ENCODE measurements at regions not wholly inside any gene's neighbourhood (a gene's known extent, or its start where the extent isn't known, plus 50 kb on each side); places are given as distances from the start of the nearest gene placed in this dataset.

DNA sequence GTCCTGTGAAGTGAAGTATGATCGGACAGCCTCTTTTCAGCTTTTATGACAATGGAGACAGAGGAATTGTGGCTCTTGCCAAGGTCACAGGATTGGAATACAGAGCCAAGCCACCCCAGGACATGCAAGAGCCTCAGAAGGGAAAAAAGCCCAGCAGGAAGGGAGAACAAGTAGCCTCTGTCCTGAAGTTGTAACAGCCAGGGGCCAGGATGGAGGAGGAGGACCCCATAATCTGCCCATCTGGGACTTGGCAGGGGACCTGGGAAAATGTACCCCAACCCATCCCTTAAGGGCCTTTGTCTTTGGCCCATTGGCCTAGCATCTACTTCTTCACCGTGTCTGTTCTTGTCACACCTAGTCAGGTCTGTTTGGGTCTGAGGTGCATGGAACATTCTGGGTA is 60.4 kb upstream of the POLG start:
- 68% methylated on average over 2 of the region's 2 CpGs for WGBS
- TF ChIP-seq EP300 (IDR thresholded peaks at IDR 0.05), result no peak
- no peak for TF ChIP-seq POLR2AphosphoS5 (IDR thresholded peaks at IDR 0.05)
- TF ChIP-seq POLR2A (IDR thresholded peaks at IDR 0.05), result no peak
- no peak for TF ChIP-seq CTCF (IDR thresholded peaks at IDR 0.05)
- no peak overlapping the region for H3K4me3 ChIP-seq
- H3K27me3 ChIP-seq, result peaks cover 88% of the 10 kb centered on the region
- no peaks in the 10 kb centered on the region for H3K36me3 ChIP-seq
- H3K27ac ChIP-seq, result no peak overlapping the region
- no peaks in the 10 kb centered on the region for H3K9me3 ChIP-seq
- DNase-seq (ENCODE audit: low spot score in 2 of 2), result no peak
- peaks cover 10% of the 10 kb centered on the region for H3K4me1 ChIP-seq

DNA sequence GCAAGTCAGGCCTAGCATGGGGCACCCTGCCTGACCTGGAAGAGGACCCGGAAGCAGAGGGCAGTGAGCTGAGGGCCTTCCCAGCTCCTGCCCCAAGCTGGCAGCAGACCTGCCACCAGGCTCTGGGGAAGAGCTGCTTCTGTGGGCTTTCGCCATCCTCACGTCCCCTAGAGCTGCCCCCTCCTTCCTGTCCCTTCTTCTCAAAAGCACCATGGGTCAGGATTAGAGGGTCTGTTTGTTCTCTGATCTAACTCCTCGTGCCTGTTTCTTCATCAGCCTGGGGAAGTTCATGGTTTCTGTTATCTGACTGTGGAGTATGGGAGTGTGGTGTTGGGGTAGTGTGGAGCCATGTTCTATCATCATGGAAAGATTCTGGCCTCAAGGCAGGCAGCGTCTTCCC is 58.4 kb upstream of the POLG start:
- no peaks in the 10 kb centered on the region for H3K36me3 ChIP-seq
- TF ChIP-seq POLR2A (IDR thresholded peaks at IDR 0.05) (no peak), EP300 (IDR thresholded peaks at IDR 0.05) (no peak), POLR2AphosphoS5 (IDR thresholded peaks at IDR 0.05) (no peak), CTCF (IDR thresholded peaks at IDR 0.05) (no peak)
- H3K4me3 ChIP-seq, result no peak overlapping the region
- 79% methylated on average over 4 of the region's 5 CpGs for WGBS
- H3K27ac ChIP-seq, result no peak overlapping the region
- H3K27me3 ChIP-seq, result peaks cover 84% of the 10 kb centered on the region
- DNase-seq (ENCODE audit: low spot score in 2 of 2), result no peak
- no peaks in the 10 kb centered on the region for H3K4me1 ChIP-seq
- no peaks in the 10 kb centered on the region for H3K9me3 ChIP-seq

DNA sequence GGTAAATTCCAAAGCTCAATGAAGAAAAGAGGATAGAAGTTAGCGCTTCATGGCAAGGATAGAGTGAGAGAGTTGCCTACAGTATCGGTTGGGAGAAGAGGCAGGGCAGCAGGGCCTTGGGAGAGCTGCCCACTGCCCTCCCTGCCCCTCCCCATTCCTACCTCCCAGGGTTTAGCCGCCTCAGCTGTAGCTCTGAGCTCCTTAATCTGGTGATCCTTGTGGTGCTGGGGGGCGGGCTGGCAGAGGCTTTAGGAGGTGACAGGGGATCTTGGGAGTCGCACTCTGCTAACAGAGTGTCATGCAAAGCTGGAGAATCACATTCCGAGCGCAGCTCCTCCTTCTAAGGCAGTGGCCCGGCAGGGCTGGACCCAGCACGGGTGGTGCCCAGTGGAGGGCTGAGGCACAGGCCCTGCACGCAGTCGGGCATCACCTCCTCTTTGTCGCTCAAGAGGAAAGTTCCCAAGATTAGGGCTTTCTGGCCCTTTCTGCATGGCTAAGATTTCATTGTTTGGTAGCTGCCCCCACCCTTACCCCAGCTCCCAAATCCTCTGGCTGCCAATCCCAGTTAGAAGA is 57.1 kb upstream of the POLG start:
- Histone ChIP-seq H3K27me3 (peaks cover 71% of the 10 kb centered on the region), H3K9me3 (no peaks in the 10 kb centered on the region), H3K4me1 (no peaks in the 10 kb centered on the region), H3K4me3 (no peak overlapping the region), H3K36me3 (no peaks in the 10 kb centered on the region), H3K27ac (no peak overlapping the region)
- WGBS, result 73% methylated on average over 12 of the region's 12 CpGs
- no peak for DNase-seq (ENCODE audit: low spot score in 2 of 2)
- TF ChIP-seq POLR2AphosphoS5 (IDR thresholded peaks at IDR 0.05) (no peak), CTCF (IDR thresholded peaks at IDR 0.05) (no peak), POLR2A (IDR thresholded peaks at IDR 0.05) (no peak), EP300 (IDR thresholded peaks at IDR 0.05) (no peak)

DNA sequence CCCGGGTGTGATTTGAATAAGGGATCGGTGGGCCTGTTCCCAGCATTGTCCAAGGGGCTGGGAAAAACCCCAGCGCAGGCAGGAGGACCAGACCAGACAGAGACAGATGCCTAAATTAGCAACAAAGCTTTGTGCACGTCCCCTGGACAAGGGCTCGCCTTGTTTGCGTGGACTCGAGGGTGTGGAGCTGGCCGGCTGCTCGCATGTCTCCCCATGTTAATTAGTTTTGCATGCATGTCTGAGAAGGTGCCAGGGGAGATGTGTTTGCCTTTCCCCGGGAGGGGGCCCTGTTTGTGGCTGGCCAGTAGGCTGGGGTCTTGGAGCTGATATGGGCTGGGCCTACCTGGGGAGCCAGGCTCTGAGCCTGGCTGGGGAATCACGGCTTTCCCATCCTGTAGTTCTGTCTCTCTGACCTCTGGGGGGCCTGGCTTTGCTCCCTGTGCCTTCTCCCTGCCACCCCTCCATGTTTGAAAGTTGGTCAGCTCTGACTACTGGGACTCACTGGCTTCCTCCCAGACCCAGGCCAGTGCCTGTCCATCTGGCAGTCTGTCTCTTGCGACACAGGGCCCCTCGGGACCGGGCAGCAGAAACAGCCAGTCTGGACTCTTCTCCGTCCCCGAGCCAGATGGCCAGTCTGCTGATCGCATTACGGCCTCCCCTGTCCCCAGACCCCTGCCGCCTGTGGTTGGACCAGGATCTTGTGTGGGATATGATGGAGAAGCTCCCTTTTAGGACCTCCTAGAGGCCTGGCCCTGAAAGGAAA is 55.4 kb upstream of the POLG start:
- Histone ChIP-seq H3K4me3 (no peak overlapping the region), H3K27me3 (peaks cover 56% of the 10 kb centered on the region), H3K36me3 (no peaks in the 10 kb centered on the region), H3K9me3 (no peaks in the 10 kb centered on the region), H3K27ac (no peak overlapping the region), H3K4me1 (no peaks in the 10 kb centered on the region)
- DNase-seq (ENCODE audit: low spot score in 2 of 2), result no peak
- WGBS, result 69% methylated on average over 18 of the region's 19 CpGs
- TF ChIP-seq POLR2AphosphoS5 (IDR thresholded peaks at IDR 0.05), result no peak
- TF ChIP-seq EP300 (IDR thresholded peaks at IDR 0.05), result no peak
- no peak for TF ChIP-seq POLR2A (IDR thresholded peaks at IDR 0.05)
- no peak for TF ChIP-seq CTCF (IDR thresholded peaks at IDR 0.05)

- H3K36me3 ChIP-seq, result no peaks in the 10 kb centered on the region
- no peak overlapping the region for H3K4me3 ChIP-seq
- peaks cover 47% of the 10 kb centered on the region for H3K27me3 ChIP-seq
- H3K27ac ChIP-seq, result no peak overlapping the region
- H3K9me3 ChIP-seq, result no peaks in the 10 kb centered on the region
- DNase-seq (ENCODE audit: low spot score in 2 of 2), result no peak
- WGBS, result 81% methylated on average over 9 of the region's 12 CpGs
- TF ChIP-seq EP300 (IDR thresholded peaks at IDR 0.05) (no peak), POLR2AphosphoS5 (IDR thresholded peaks at IDR 0.05) (no peak), POLR2A (IDR thresholded peaks at IDR 0.05) (no peak), CTCF (IDR thresholded peaks at IDR 0.05) (no peak)
- peaks cover 6% of the 10 kb centered on the region for H3K4me1 ChIP-seq
Measured at GRCh38 chr15:89387140-89387903, 52.7 kb upstream of the POLG start.
